Keratinocyte (primary cell): ENCODE measurements at regions not wholly inside any gene's neighbourhood (a gene's known extent, or its start where the extent isn't known, plus 50 kb on each side); places are given as distances from the start of the nearest gene placed in this dataset.

Source experiments
- DNase-seq: peaks from one replicate; pipeline ENCODE4 v3.0.0-alpha.2; 2011; ENCODE audit warnings: low read depth, missing footprints, low spot score
- FAIRE-seq: peaks from 2 replicates; lab custom pipeline; 2011; peaks lifted over from hg19 to GRCh38; lab: Jason Lieb, UNC
- H2AFZ ChIP-seq: 2 replicates; pipeline ENCODE4 v1.6.0; 2012; ENCODE audit warnings: low read length, control low read depth, inconsistent platforms; ENCODE audit not compliant: control insufficient read depth
- H3K27ac ChIP-seq: 2 replicates; pipeline ENCODE4 v1.5.1; 2011; ENCODE audit warnings: low read length; ENCODE audit not compliant: control insufficient read depth, insufficient read depth
- H3K27me3 ChIP-seq: 3 replicates; pipeline ENCODE4 v1.6.0; 2011; ENCODE audit warnings: low read length; ENCODE audit not compliant: control insufficient read depth, insufficient read depth; ENCODE audit errors: extremely low read depth
- H3K36me3 ChIP-seq, 2 experiments: 2 replicates in 1 of 2; 3 replicates in 1 of 2; pipeline ENCODE4 v1.5.1; 2011; ENCODE audit warnings: low read length in 2 of 2, mild to moderate bottlenecking in 1 of 2; ENCODE audit not compliant: control insufficient read depth in 2 of 2, insufficient read depth in 2 of 2; ENCODE audit errors: extremely low read depth in 1 of 2
- H3K4me1 ChIP-seq: 3 replicates; pipeline ENCODE4 v1.5.1; 2011; ENCODE audit warnings: low read length; ENCODE audit not compliant: control insufficient read depth, insufficient read depth; ENCODE audit errors: extremely low read depth
- H3K4me2 ChIP-seq: 3 replicates; pipeline ENCODE4 v1.6.0; 2011; ENCODE audit warnings: low read depth, low read length; ENCODE audit not compliant: control insufficient read depth, insufficient read depth; ENCODE audit errors: extremely low read depth
- H3K4me3 ChIP-seq, 3 experiments: fragments of 200-600 bp in 1 of 3; sonication (generic) in 1 of 3; 2 replicates in 2 of 3; 3 replicates in 1 of 3; pipeline ENCODE4 v1.5.1; 2011 to 2016; ENCODE audit warnings: low read length in 3 of 3, mild to moderate bottlenecking in 3 of 3, control low read depth in 2 of 3, inconsistent platforms in 1 of 3, low read depth in 1 of 3, mixed read lengths in 1 of 3, mixed run types in 1 of 3, moderate library complexity in 1 of 3; ENCODE audit not compliant: control insufficient read depth in 2 of 3, insufficient read depth in 2 of 3; ENCODE audit errors: extremely low read depth in 1 of 3
- H3K79me2 ChIP-seq: 2 replicates; pipeline ENCODE4 v1.6.0; 2012; ENCODE audit warnings: low read length; ENCODE audit not compliant: control insufficient read depth, insufficient read depth
- H3K9ac ChIP-seq: 3 replicates; pipeline ENCODE4 v1.6.0; 2011; ENCODE audit warnings: low read length; ENCODE audit not compliant: control insufficient read depth, insufficient read depth; ENCODE audit errors: extremely low read depth
- H3K9me1 ChIP-seq: 3 replicates; pipeline ENCODE4 v1.6.0; 2011; ENCODE audit warnings: low read length; ENCODE audit not compliant: control insufficient read depth, insufficient read depth; ENCODE audit errors: extremely low read depth
- H3K9me3 ChIP-seq: 2 replicates; pipeline ENCODE4 v1.5.1; 2012; ENCODE audit warnings: low read depth, low read length; ENCODE audit not compliant: control insufficient read depth
- H4K20me1 ChIP-seq: 3 replicates; pipeline ENCODE4 v1.6.0; 2011; ENCODE audit warnings: low read length; ENCODE audit not compliant: control insufficient read depth, insufficient read depth; ENCODE audit errors: extremely low read depth
- CTCF ChIP-seq, 3 experiments: IDR thresholded peaks in 1 of 3; conservative IDR thresholded peaks in 1 of 3; optimal IDR thresholded peaks in 1 of 3; 2 replicates in 2 of 3; 3 replicates in 1 of 3; pipeline versions ENCODE3 to v1.5.1; 2011; ENCODE audit warnings: low read length in 3 of 3, mild to moderate bottlenecking in 3 of 3, moderate library complexity in 2 of 3, control low read depth in 1 of 3, inconsistent platforms in 1 of 3; ENCODE audit not compliant: insufficient read depth in 2 of 3; ENCODE audit errors: extremely low read depth in 1 of 3
- EZH2 ChIP-seq: IDR thresholded peaks from one replicate; pipeline ENCODE4 v1.6.1; 2012; ENCODE audit warnings: inconsistent platforms, mild to moderate bottlenecking, low read length, moderate library complexity
- dilution Hi-C: fragments of 300-500 bp; cut with MboI; formaldehyde crosslinking; loops from one replicate; pipeline ENCODE4 v1.7.0; 2020; ENCODE audit warnings: low sequenced_read_pairs; ENCODE audit not compliant: extremely low pct_ligation_motif_present

- Histone ChIP-seq H3K4me1 (no peaks in the 10 kb centered on the region), H3K9me1 (no peaks in the 10 kb centered on the region), H3K27me3 (no peaks in the 10 kb centered on the region), H3K4me2 (no peak overlapping the region), H3K9me3 (no peaks in the 10 kb centered on the region), H3K27ac (no peak overlapping the region), H3K9ac (no peak overlapping the region), H3K4me3 (no peak overlapping the region), H4K20me1 (no peaks in the 10 kb centered on the region), H3K36me3 (no peaks in the 10 kb centered on the region), H2AFZ (no peak overlapping the region), H3K79me2 (no peaks in the 10 kb centered on the region)
- TF ChIP-seq EZH2 (no peak), CTCF (optimal IDR thresholded peaks at IDR 0.05 in 1 of 3, IDR thresholded peaks at IDR 0.05 in 1 of 3, conservative IDR thresholded peaks at IDR 0.05 in 1 of 3; ENCODE audit: extremely low read depth in 1 of 3, insufficient read depth in 2 of 3, low read length in 3 of 3) (no peak)
- dilution Hi-C loops = no loop called here
- no peak for FAIRE-seq
- DNase-seq = no peak
Measured at GRCh38 chr3:117096549-117096948, 387.0 kb downstream of the TUSC7 start.

- DNase-seq (no peak), FAIRE-seq (no peak)
- Histone ChIP-seq H3K9me1 (no peaks in the 10 kb centered on the region), H3K27ac (no peak overlapping the region), H4K20me1 (no peaks in the 10 kb centered on the region), H3K9ac (no peak overlapping the region), H3K4me2 (no peak overlapping the region), H3K9me3 (no peaks in the 10 kb centered on the region), H3K36me3 (no peaks in the 10 kb centered on the region), H3K27me3 (no peaks in the 10 kb centered on the region), H3K4me1 (no peaks in the 10 kb centered on the region), H3K4me3 (no peak overlapping the region), H3K79me2 (no peaks in the 10 kb centered on the region), H2AFZ (no peak overlapping the region)
- TF ChIP-seq EZH2 (no peak), CTCF (optimal IDR thresholded peaks at IDR 0.05 in 1 of 3, IDR thresholded peaks at IDR 0.05 in 1 of 3, conservative IDR thresholded peaks at IDR 0.05 in 1 of 3; ENCODE audit: extremely low read depth in 1 of 3, insufficient read depth in 2 of 3, low read length in 3 of 3) (no peak)
- dilution Hi-C loops = no loop called here
Measured at GRCh38 chr3:117097351-117097750, 387.8 kb downstream of the TUSC7 start.
